ENCODE measurements at regions not wholly inside any gene's neighbourhood (a gene's known extent, or its start where the extent isn't known, plus 50 kb on each side); places are given as distances from the start of the nearest gene placed in this dataset.
"Not testable (repeated sequence)": the region's sequence is repeated elsewhere in the genome, so short reads cannot be mapped to it uniquely, and the experiment has no call there.

DNA sequence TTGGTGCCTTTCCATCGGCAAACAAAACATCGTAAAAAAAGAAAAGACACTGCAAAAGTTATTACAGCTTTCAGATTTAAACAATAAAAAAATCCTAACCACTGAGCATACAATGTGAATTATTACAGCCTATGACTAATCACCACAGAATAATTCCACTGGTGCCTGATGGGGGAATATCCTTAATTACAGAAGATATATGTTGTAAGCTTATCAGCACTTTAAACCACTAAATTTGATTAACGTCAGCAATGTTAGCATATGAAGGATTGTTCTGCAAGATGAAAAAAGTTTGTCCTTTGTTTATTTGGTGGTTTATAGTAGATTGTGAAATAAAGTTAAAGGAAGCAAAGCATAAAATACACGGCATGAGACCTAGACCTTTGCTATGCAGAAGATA is 210.2 kb upstream of the ADAMTS3 start:
- ATAC-seq (no peak), DNase-seq (no peak)
- Mint-ChIP-seq H3K4me1 (no peaks in the 10 kb centered on the region), H3K9me3 (ENCODE audit: low read depth) (no peaks in the 10 kb centered on the region), H3K4me3 (no peak overlapping the region), H3K36me3 (no peaks in the 10 kb centered on the region), H3K27ac (no peak overlapping the region), H3K27me3 (no peaks in the 10 kb centered on the region)
- CTCF ChIA-PET: no interaction called here

- Mint-ChIP-seq H3K27me3 (no peaks in the 10 kb centered on the region), H3K36me3 (no peaks in the 10 kb centered on the region), H3K4me1 (no peaks in the 10 kb centered on the region), H3K9me3 (ENCODE audit: low read depth) (no peaks in the 10 kb centered on the region), H3K4me3 (no peak overlapping the region), H3K27ac (no peak overlapping the region)
- ATAC-seq (no peak), DNase-seq (no peak)
- CTCF ChIA-PET: interaction anchor here (1.5 kb wide), 1 partner anchor 16 kb away, joined by 3 read pairs; no protein-coding TSS in a partner anchor
Observed at GRCh38 chr4:72777436-72777835, 208.4 kb upstream of the ADAMTS3 start.

DNA sequence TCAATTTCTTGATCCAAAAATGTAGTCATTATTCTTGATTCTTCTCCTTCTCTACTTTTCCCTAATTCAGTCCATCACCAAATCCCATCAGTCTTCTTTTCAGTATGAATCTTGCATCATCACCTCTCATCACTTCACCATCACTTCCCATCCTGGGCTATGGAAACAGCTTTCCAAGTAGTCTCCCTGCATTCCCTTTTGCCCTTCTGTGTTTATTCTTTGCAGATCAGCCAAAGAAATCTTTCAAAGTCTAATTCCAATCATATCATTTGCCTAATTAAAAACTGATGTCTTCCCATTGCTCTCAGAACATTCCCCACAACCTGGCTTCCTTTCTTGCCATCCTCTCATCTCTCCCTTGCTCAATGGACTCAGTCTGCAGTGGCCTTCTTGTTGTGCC is 201.7 kb upstream of the ADAMTS3 start:
- Mint-ChIP-seq H3K4me1 (no peaks in the 10 kb centered on the region), H3K9me3 (ENCODE audit: low read depth) (no peaks in the 10 kb centered on the region), H3K27ac (no peak overlapping the region), H3K4me3 (no peak overlapping the region), H3K36me3 (no peaks in the 10 kb centered on the region), H3K27me3 (no peaks in the 10 kb centered on the region)
- no peak for ATAC-seq
- DNase-seq: no peak
- CTCF ChIA-PET: no interaction called here

DNA sequence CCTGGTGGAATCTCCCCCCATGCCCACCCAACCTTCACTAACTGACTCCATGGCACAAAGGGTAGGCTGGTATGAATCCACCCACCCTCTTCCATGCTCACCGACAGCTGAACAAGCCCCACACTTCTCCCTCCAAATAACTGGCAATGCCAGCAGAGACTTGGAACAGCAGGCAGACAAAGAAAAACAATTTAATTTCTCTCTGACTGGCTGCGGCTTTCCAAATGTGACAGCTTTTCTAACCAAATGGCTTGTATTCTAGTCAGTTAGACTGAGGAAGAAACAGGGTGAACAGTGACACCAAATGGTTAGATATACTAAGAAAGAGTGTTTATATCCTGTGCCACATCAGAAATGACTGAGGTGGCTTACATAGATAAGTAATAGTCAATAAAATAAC is 199.3 kb upstream of the ADAMTS3 start:
- Mint-ChIP-seq H3K36me3 (no peaks in the 10 kb centered on the region), H3K4me3 (no peak overlapping the region), H3K9me3 (ENCODE audit: low read depth) (no peaks in the 10 kb centered on the region), H3K27ac (no peak overlapping the region), H3K27me3 (no peaks in the 10 kb centered on the region), H3K4me1 (no peaks in the 10 kb centered on the region)
- no peak for DNase-seq
- no peak for ATAC-seq
- CTCF ChIA-PET: no interaction called here

GRCh38 chr4:72767618-72768302 is 198.7 kb upstream of the ADAMTS3 start:
- H3K27ac Mint-ChIP-seq: no peak overlapping the region
- no peaks in the 10 kb centered on the region for H3K9me3 Mint-ChIP-seq (ENCODE audit: low read depth)
- CTCF ChIA-PET: no interaction called here
- H3K4me1 Mint-ChIP-seq: no peaks in the 10 kb centered on the region
- no peaks in the 10 kb centered on the region for H3K27me3 Mint-ChIP-seq
- H3K4me3 Mint-ChIP-seq: no peak overlapping the region
- DNase-seq (no peak), ATAC-seq (no peak)
- no peaks in the 10 kb centered on the region for H3K36me3 Mint-ChIP-seq

GRCh38 chr4:72765788-72766187 is 196.8 kb upstream of the ADAMTS3 start:
- CTCF ChIA-PET; DNase-seq; H3K9me3 Mint-ChIP-seq (ENCODE audit: low read depth); H3K4me3 Mint-ChIP-seq; H3K27ac Mint-ChIP-seq; H3K27me3 Mint-ChIP-seq; H3K36me3 Mint-ChIP-seq; H3K4me1 Mint-ChIP-seq; ATAC-seq: not testable (repeated sequence)

- CTCF ChIA-PET: no interaction called here
- Mint-ChIP-seq H3K27ac (no peak overlapping the region), H3K36me3 (no peaks in the 10 kb centered on the region), H3K27me3 (no peaks in the 10 kb centered on the region), H3K4me1 (no peaks in the 10 kb centered on the region), H3K4me3 (no peak overlapping the region), H3K9me3 (ENCODE audit: low read depth) (no peaks in the 10 kb centered on the region)
- DNase-seq (no peak), ATAC-seq (no peak)
Observed at GRCh38 chr4:72761368-72762038, 192.5 kb upstream of the ADAMTS3 start.

- H3K9me3 Mint-ChIP-seq (ENCODE audit: low read depth); H3K27me3 Mint-ChIP-seq; CTCF ChIA-PET; DNase-seq; H3K4me3 Mint-ChIP-seq; ATAC-seq; H3K4me1 Mint-ChIP-seq; H3K27ac Mint-ChIP-seq; H3K36me3 Mint-ChIP-seq: not testable (repeated sequence)
Observed at GRCh38 chr4:72753414-72753813, 184.4 kb upstream of the ADAMTS3 start.

DNA sequence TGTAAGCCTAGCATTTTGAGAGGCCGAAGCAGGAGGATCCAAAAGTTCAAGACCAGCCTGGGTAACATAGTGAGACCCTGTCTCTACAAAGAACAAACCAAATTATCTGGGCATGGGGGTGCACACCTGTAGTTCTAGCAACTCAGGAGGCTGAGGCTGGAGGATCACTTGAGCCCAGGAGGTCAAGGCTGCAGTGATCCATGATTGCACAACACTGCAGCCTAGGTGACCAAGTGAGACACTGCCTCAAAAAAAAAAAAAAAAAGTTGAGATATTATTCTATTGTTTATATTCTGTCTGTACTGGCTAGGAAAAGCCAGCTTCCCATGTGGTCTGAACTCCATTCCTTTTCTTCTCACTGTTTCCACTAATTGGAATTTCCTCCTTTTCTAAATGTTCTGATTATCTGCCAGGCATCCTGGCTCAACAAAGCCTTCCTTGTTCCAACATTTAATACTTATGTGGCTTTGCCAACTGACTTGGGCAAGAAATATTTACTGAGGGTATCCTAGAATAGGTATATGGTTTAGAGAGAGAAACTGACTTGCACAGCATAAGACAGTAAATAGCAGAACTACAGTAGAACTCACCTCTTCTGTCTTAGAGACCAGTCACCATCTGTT is 175.2 kb upstream of the ADAMTS3 start:
- no peaks in the 10 kb centered on the region for H3K9me3 Mint-ChIP-seq (ENCODE audit: low read depth)
- H3K27me3 Mint-ChIP-seq: no peaks in the 10 kb centered on the region
- H3K27ac Mint-ChIP-seq: no peak overlapping the region
- CTCF ChIA-PET: no interaction called here
- DNase-seq: no peak
- no peak for ATAC-seq
- no peaks in the 10 kb centered on the region for H3K36me3 Mint-ChIP-seq
- H3K4me1 Mint-ChIP-seq: peaks cover 2% of the 10 kb centered on the region
- no peak overlapping the region for H3K4me3 Mint-ChIP-seq

- no peaks in the 10 kb centered on the region for H3K27me3 Mint-ChIP-seq
- no peaks in the 10 kb centered on the region for H3K9me3 Mint-ChIP-seq (ENCODE audit: low read depth)
- H3K27ac Mint-ChIP-seq: no peak overlapping the region
- CTCF ChIA-PET: no interaction called here
- ATAC-seq: no peak
- no peaks in the 10 kb centered on the region for H3K36me3 Mint-ChIP-seq
- peaks cover 2% of the 10 kb centered on the region for H3K4me1 Mint-ChIP-seq
- DNase-seq: no peak
- H3K4me3 Mint-ChIP-seq: no peak overlapping the region
Observed at GRCh38 chr4:72743078-72743477, 174.1 kb upstream of the ADAMTS3 start.

- H3K27me3 Mint-ChIP-seq: peaks cover 5% of the 10 kb centered on the region
- no peak overlapping the region for H3K27ac Mint-ChIP-seq
- H3K9me3 Mint-ChIP-seq (ENCODE audit: low read depth): no peaks in the 10 kb centered on the region
- H3K4me3 Mint-ChIP-seq: no peak overlapping the region
- ATAC-seq (no peak), DNase-seq (no peak)
- CTCF ChIA-PET: no interaction called here
- no peaks in the 10 kb centered on the region for H3K4me1 Mint-ChIP-seq
- no peaks in the 10 kb centered on the region for H3K36me3 Mint-ChIP-seq
Observed at GRCh38 chr4:72715299-72715698, 146.3 kb upstream of the ADAMTS3 start.

DNA sequence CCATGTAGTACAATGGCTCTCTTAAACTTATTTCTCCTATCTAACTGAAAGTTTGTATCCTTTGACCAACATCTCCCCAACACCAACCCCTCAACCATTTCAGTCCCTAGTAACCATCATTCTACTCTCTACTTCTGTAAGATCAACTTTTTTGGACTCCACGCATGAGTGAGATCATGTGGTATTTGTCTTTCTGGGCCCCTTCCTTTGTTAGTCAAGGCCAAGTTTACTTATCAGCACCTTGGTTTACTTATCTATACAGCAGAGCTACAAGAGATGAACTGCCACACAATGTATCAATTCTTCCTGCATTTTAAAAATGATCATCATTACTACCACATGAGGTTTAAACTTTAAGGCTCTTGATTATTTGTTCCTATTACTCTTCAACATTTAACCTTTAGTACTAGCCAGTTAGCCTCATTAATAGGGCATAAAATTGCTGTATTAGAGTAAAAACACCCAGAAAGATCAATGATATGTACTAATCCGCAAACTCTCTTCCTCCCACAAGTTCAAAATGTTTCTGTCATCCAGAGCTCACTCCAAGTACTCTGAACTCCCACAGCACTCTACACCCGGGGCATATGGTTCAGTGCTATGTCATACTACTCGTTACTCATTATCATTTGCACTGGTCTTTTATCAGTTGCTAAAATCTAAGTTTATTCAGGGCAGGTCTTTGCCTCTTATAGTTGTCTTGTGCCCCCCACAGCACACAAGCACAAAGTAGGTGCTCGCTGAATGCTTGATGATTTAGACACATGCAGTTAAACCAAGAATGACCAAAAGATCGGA is 145.7 kb upstream of the ADAMTS3 start:
- no peak for ATAC-seq
- no peak for DNase-seq
- CTCF ChIA-PET: no interaction called here
- H3K4me1 Mint-ChIP-seq: no peaks in the 10 kb centered on the region
- peaks cover 6% of the 10 kb centered on the region for H3K27me3 Mint-ChIP-seq
- no peak overlapping the region for H3K27ac Mint-ChIP-seq
- no peaks in the 10 kb centered on the region for H3K9me3 Mint-ChIP-seq (ENCODE audit: low read depth)
- no peaks in the 10 kb centered on the region for H3K36me3 Mint-ChIP-seq
- no peak overlapping the region for H3K4me3 Mint-ChIP-seq

DNA sequence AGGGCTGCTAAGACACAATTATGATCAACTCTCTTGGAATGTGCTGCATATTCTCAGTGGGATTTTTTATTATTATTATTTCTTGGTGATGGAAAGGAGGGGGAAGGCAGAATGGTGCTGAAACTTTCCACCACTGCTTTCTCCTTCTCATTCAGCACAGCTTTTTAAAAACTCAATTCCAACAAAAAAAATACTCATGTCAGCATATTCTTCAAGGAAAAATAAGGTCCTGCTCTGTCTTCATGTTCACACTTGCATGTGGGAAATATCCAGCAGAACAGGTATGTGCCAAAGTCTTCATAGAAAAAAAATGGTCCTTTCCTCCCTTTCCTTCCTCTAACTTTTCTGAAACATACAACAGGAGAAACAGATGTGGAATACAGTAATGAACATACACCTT is 144.0 kb upstream of the ADAMTS3 start:
- ATAC-seq (no peak), DNase-seq (no peak)
- no peak overlapping the region for H3K4me3 Mint-ChIP-seq
- no peak overlapping the region for H3K27ac Mint-ChIP-seq
- no peaks in the 10 kb centered on the region for H3K9me3 Mint-ChIP-seq (ENCODE audit: low read depth)
- H3K4me1 Mint-ChIP-seq: no peaks in the 10 kb centered on the region
- H3K27me3 Mint-ChIP-seq: peaks cover 6% of the 10 kb centered on the region
- H3K36me3 Mint-ChIP-seq: no peaks in the 10 kb centered on the region
- CTCF ChIA-PET: no interaction called here

- CTCF ChIA-PET: no interaction called here
- H3K4me3 Mint-ChIP-seq: no peak overlapping the region
- H3K36me3 Mint-ChIP-seq: no peaks in the 10 kb centered on the region
- H3K27me3 Mint-ChIP-seq: peaks cover 6% of the 10 kb centered on the region
- H3K9me3 Mint-ChIP-seq (ENCODE audit: low read depth): no peaks in the 10 kb centered on the region
- no peaks in the 10 kb centered on the region for H3K4me1 Mint-ChIP-seq
- DNase-seq (no peak), ATAC-seq (no peak)
- H3K27ac Mint-ChIP-seq: no peak overlapping the region
Observed at GRCh38 chr4:72709475-72709874, 140.5 kb upstream of the ADAMTS3 start.

All from activated CD8-positive, alpha-beta memory T cell treated with anti-CD3 and anti-CD28 coated beads, Interleukin-2, amount 10 ng/mL, durations not matched to agents 7 days and 5 days (primary cell).